Sigmoid colon (tissue), 6 donors: ENCODE measurements at regions not wholly inside any gene's neighbourhood (a gene's known extent, or its start where the extent isn't known, plus 50 kb on each side); places are given as distances from the start of the nearest gene placed in this dataset.

Experiments
- DNase-seq: peaks from one replicate; pipeline ENCODE4 v3.0.0-alpha.2; 2019
- H3K27ac ChIP-seq, 4 donors: fragments of 200-600 bp; sonication (generic); one replicate each; pipeline ENCODE4 v1.5.1; 2016 to 2019; ENCODE audit warnings: mild to moderate bottlenecking in 1 of 4
- H3K27me3 ChIP-seq, 3 donors: fragments of 200-600 bp; sonication (generic); one replicate each; pipeline ENCODE4 v1.5.1; 2019; ENCODE audit warnings: mild to moderate bottlenecking in 1 of 3
- H3K36me3 ChIP-seq, 4 donors: fragments of 200-600 bp; sonication (generic); one replicate each; pipeline ENCODE4 v1.5.1; 2016 to 2019
- H3K4me1 ChIP-seq, 4 donors: fragments of 200-600 bp; sonication (generic); one replicate each; pipeline ENCODE4 v1.5.1; 2017 to 2019
- H3K4me3 ChIP-seq, 4 donors: fragments of 200-600 bp; sonication (generic); one replicate each; pipeline ENCODE4 v1.5.1; 2017 to 2019; ENCODE audit warnings: mild to moderate bottlenecking in 2 of 4, moderate library complexity in 1 of 4
- H3K9me3 ChIP-seq, 4 donors: fragments of 200-600 bp in 3 of 4; sonication (generic) in 3 of 4; one replicate each; pipeline versions ENCODE4 v1.5.1 to v1.6.1; 2013 to 2019
- EP300 ChIP-seq, 4 donors: sonication (generic); formaldehyde crosslinking; IDR thresholded peaks; one replicate each; pipeline ENCODE4 v1.6.1; 2017; ENCODE audit warnings: antibody characterized with exemption in 4 of 4
- POLR2A ChIP-seq, 2 donors: fragments of 450-650 bp; IDR thresholded peaks; one replicate each; pipeline ENCODE4 v1.6.1; 2016; ENCODE audit warnings: antibody characterized with exemption in 2 of 2, mild to moderate bottlenecking in 2 of 2, moderate library complexity in 2 of 2
- POLR2AphosphoS5 ChIP-seq, 4 donors: sonication (generic); formaldehyde crosslinking; IDR thresholded peaks; one replicate each; pipeline ENCODE4 v1.6.1; 2017; ENCODE audit warnings: antibody characterized with exemption in 4 of 4
- WGBS, 2 donors: extraction: QIAGEN DNeasy Blood & Tissue Kit; methylation state at CpG; one replicate each; pipeline ENCODE4 v1.1.7; 2013; 5-methylcytosine and 5-hydroxymethylcytosine counted together
- intact Hi-C: fragments of 100-400 bp; cut with DNase I; formaldehyde crosslinking; loops from one replicate; pipeline ENCODE4 v1.15.1; 2023
- TF ChIP-seq, protein P1 (sequence below), 4 experiments: fragments of 450-650 bp in 3 of 4; fragments of 200-600 bp in 1 of 4; IDR thresholded peaks; one replicate each; pipeline ENCODE4 v1.5.1; 2016 to 2019; ENCODE audit warnings: antibody characterized with exemption in 4 of 4, mild to moderate bottlenecking in 3 of 4, moderate library complexity in 2 of 4
- donor health status: healthy with polysubstance abuse.
- donor health status: healthy.

DNA sequence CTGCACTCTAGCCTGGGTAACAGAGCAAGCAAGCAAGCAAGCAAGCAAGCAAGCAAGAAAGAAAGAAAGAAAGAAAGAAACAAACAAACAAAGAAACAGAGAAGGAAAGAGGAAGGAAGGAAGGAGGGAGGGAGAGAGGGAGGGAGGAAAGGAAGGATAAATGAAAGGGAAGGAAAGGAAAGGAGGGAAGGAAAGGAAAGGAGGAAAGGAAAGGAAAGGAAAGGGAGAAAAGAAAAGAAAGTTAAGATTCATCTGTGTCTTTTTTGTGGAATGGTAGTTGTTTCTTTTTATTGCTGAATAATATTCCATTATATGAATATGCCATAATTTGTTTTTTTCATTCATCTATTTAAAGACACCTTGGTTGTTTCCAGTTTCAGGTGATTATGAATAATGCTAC lies 506.9 kb upstream of the NAALADL2 start:
- DNase-seq: no peak
- Histone ChIP-seq H3K27ac (no peak overlapping the region), H3K9me3 (no peaks in the 10 kb centered on the region), H3K36me3 (no peaks in the 10 kb centered on the region), H3K4me3 (no peak overlapping the region), H3K4me1 (no peaks in the 10 kb centered on the region), H3K27me3 (no peaks in the 10 kb centered on the region)
- TF ChIP-seq POLR2A (IDR thresholded peaks at IDR 0.05) (no peak), EP300 (IDR thresholded peaks at IDR 0.05) (no peak), POLR2AphosphoS5 (IDR thresholded peaks at IDR 0.05) (no peak)
- TF ChIP-seq, protein P1, sequence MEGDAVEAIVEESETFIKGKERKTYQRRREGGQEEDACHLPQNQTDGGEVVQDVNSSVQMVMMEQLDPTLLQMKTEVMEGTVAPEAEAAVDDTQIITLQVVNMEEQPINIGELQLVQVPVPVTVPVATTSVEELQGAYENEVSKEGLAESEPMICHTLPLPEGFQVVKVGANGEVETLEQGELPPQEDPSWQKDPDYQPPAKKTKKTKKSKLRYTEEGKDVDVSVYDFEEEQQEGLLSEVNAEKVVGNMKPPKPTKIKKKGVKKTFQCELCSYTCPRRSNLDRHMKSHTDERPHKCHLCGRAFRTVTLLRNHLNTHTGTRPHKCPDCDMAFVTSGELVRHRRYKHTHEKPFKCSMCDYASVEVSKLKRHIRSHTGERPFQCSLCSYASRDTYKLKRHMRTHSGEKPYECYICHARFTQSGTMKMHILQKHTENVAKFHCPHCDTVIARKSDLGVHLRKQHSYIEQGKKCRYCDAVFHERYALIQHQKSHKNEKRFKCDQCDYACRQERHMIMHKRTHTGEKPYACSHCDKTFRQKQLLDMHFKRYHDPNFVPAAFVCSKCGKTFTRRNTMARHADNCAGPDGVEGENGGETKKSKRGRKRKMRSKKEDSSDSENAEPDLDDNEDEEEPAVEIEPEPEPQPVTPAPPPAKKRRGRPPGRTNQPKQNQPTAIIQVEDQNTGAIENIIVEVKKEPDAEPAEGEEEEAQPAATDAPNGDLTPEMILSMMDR (IDR thresholded peaks at IDR 0.05): no peak
- intact Hi-C loops: no loop called here

DNA sequence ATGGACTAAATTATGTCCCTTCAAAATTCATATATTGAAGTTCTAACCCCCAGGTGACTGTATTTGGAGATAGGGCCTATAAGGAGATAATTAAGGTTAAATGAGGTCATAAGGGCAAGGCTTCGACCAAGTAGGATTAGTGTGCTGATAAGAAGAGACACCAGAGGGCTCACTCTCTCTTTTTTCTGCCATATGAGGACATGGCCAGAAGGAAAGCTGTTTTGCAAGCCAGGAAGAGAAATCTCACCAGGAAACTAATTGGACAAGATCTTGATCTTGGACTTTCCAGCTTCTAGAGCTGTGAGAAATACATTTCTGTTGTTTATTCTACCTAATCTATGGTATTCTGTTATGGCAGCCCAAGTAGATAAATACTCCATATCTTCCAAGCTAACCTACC lies 503.6 kb upstream of the NAALADL2 start:
- no peak overlapping the region for H3K4me3 ChIP-seq
- TF ChIP-seq POLR2AphosphoS5 (IDR thresholded peaks at IDR 0.05) (no peak), EP300 (IDR thresholded peaks at IDR 0.05) (no peak), POLR2A (IDR thresholded peaks at IDR 0.05) (no peak)
- TF ChIP-seq, protein P1 (IDR thresholded peaks at IDR 0.05): peak in 1 of 4 experiments; percentile 13
- intact Hi-C loops: no loop called here
- no peaks in the 10 kb centered on the region for H3K9me3 ChIP-seq
- no peaks in the 10 kb centered on the region for H3K27me3 ChIP-seq
- no peaks in the 10 kb centered on the region for H3K36me3 ChIP-seq
- no peak for DNase-seq
- no peaks in the 10 kb centered on the region for H3K4me1 ChIP-seq
- WGBS, 2 donors: 6 to 32% methylated on average over 1 of the region's 1 CpG
- H3K27ac ChIP-seq: no peak overlapping the region

DNA sequence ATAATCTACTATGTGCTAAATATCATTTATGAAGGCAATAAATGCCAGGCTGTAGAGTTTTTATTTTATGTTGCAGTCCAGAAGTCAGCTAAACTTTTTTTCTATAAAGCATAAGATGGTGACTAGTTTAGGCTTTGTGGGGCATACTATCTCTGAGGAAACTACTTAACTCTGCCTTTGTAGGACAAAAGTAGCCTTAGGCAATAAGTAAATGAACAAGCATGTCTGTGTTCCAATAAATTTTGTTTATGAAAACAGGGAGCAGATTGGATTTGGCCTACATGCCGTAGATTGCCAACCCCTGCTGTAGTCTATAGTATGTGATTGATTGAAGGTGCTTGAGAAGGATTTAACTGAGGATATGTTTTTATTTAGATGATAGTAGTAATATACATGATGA lies 502.5 kb upstream of the NAALADL2 start:
- H3K9me3 ChIP-seq: no peaks in the 10 kb centered on the region
- no peaks in the 10 kb centered on the region for H3K27me3 ChIP-seq
- no peak overlapping the region for H3K27ac ChIP-seq
- intact Hi-C loops: no loop called here
- H3K4me3 ChIP-seq: no peak overlapping the region
- H3K36me3 ChIP-seq: no peaks in the 10 kb centered on the region
- no peaks in the 10 kb centered on the region for H3K4me1 ChIP-seq
- no peak for DNase-seq
- 87 to 89% methylated on average over 1 of the region's 1 CpG for WGBS, 2 donors
- TF ChIP-seq, protein P1 (IDR thresholded peaks at IDR 0.05): no peak
- TF ChIP-seq POLR2AphosphoS5 (IDR thresholded peaks at IDR 0.05): no peak
- TF ChIP-seq EP300 (IDR thresholded peaks at IDR 0.05): no peak
- no peak for TF ChIP-seq POLR2A (IDR thresholded peaks at IDR 0.05)

DNA sequence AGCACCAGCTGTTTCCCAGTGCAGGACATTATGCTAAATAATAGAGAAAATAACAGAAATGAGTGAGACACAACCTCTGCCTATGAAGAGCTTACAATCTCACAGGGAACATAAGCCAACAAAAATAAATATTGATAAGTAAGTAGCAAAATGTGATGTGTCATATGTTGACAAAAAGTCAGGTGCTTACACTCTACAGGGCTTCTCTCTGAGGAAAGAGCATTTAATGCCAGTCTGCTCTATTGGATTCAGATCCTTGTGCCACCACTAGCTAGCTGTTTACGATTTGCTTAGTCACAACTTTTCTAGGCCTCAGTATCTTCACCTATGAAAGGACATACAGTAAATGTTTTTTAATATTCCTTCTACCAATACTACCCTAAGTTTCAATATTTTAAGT lies 500.9 kb upstream of the NAALADL2 start:
- Histone ChIP-seq H3K9me3 (no peaks in the 10 kb centered on the region), H3K4me1 (no peaks in the 10 kb centered on the region), H3K4me3 (no peak overlapping the region), H3K36me3 (no peaks in the 10 kb centered on the region), H3K27ac (no peak overlapping the region), H3K27me3 (no peaks in the 10 kb centered on the region)
- no peak for DNase-seq
- 87 to 91% methylated on average over 1 of the region's 1 CpG for WGBS, 2 donors
- TF ChIP-seq POLR2A (IDR thresholded peaks at IDR 0.05) (no peak), POLR2AphosphoS5 (IDR thresholded peaks at IDR 0.05) (no peak), EP300 (IDR thresholded peaks at IDR 0.05) (no peak)
- TF ChIP-seq, protein P1 (IDR thresholded peaks at IDR 0.05): no peak
- intact Hi-C loops: no loop called here

DNA sequence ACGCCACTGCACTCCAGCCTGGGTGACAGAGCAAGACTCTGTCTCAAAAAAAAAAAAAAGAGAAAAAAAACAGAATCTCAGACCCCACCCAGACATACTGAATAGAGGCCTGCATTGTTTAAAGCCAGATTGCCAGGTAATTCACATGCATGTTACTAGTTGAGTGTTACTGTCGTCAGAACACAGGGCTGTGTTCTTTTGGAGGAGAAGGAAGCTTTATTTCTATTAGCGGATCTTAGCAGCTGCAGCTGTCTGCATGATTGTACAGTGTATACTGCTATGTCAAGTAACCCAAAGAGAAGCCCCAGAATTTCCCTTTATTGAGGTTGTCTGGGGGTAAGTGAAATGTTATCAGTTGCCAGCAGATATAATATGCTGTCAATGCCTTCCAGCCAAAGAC lies 496.6 kb upstream of the NAALADL2 start:
- 69 to 84% methylated on average over 3 of the region's 3 CpGs for WGBS, 2 donors
- no peaks in the 10 kb centered on the region for H3K36me3 ChIP-seq
- no peaks in the 10 kb centered on the region for H3K4me1 ChIP-seq
- TF ChIP-seq, protein P1 (IDR thresholded peaks at IDR 0.05): no peak
- TF ChIP-seq POLR2A (IDR thresholded peaks at IDR 0.05): no peak
- no peak for TF ChIP-seq POLR2AphosphoS5 (IDR thresholded peaks at IDR 0.05)
- TF ChIP-seq EP300 (IDR thresholded peaks at IDR 0.05): no peak
- intact Hi-C loops: no loop called here
- H3K4me3 ChIP-seq: no peak overlapping the region
- no peak overlapping the region for H3K27ac ChIP-seq
- no peaks in the 10 kb centered on the region for H3K27me3 ChIP-seq
- H3K9me3 ChIP-seq: no peaks in the 10 kb centered on the region
- DNase-seq: no peak
